ENCODE measurements at regions not wholly inside any gene's neighbourhood (a gene's known extent, or its start where the extent isn't known, plus 50 kb on each side); places are given as distances from the start of the nearest gene placed in this dataset.

DNA sequence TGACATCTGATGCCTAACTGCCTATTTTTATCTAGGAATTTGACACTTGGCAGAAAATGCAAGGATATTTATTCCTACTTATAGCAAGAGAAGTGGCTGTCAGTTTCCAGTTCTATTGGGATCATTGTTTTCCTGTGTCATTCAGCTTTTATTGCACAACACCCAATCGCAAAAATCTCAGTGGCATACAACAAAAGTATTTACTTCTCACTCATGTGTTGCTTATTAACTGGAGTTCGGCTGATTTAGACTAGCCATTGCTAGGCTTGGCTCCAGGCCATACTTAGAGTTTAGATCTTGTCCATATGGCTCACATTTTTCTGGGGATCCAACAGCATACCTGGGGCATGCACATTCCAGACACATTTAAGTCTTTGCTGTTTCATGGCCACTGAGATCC lies 218.6 kb upstream of the SYT1 start:
- Mint-ChIP-seq H3K9me3 (peaks cover 3 to 19% (median 8%) of the 10 kb centered on the region in 8 donors), H3K4me1 (no peaks in the 10 kb centered on the region), H3K27ac (no peak overlapping the region), H3K36me3 (no peaks in the 10 kb centered on the region), H3K27me3 (no peaks in the 10 kb centered on the region), H3K4me3 (no peak overlapping the region)
- CTCF ChIA-PET (ENCODE audit: partially characterized antibody) = no interaction called here
- POLR2A ChIA-PET (ENCODE audit: partially characterized antibody) = no interaction called here
- Histone ChIP-seq H3K4me1 (ENCODE audit: insufficient read depth, low read length) (no peaks in the 10 kb centered on the region), H3K9me3 (ENCODE audit: control insufficient read depth in 1 of 2, low read length in 2 of 2) (no peaks in the 10 kb centered on the region), H3K36me3 (ENCODE audit: insufficient read depth, low read length) (no peaks in the 10 kb centered on the region), H3K27ac (ENCODE audit: low read depth, low read length) (no peak overlapping the region), H3K27me3 (ENCODE audit: insufficient read depth, low read length) (no peaks in the 10 kb centered on the region), H3K4me3 (ENCODE audit: low read length in 2 of 2) (no peak overlapping the region)
- no peak for DNase-seq
- intact Hi-C loops (cut with micrococcal nuclease) = no loop called here

DNA sequence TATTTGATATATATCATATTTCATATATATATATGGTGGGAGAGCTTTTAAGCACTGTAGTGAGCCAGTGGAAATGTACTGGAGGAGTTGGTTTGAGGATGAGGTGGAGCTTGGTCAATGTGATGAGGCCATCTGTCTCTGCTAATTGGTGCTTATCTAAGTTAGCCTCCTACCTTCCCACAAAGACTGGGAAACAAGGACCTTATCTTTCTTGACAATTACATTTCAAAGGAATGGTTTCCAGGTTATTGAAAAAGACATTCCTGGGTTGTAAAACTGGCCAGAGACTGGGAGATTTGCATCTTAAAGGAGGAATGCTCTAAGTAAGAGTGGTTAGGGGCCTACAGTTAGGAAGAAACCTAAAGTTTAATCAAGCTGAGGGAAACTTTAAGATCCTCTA lies 212.8 kb upstream of the SYT1 start:
- CTCF ChIA-PET (ENCODE audit: partially characterized antibody) = no interaction called here
- Histone ChIP-seq H3K27ac (ENCODE audit: low read depth, low read length) (no peak overlapping the region), H3K4me1 (ENCODE audit: insufficient read depth, low read length) (no peaks in the 10 kb centered on the region), H3K4me3 (ENCODE audit: low read length in 2 of 2) (no peak overlapping the region), H3K27me3 (ENCODE audit: insufficient read depth, low read length) (no peaks in the 10 kb centered on the region), H3K9me3 (ENCODE audit: control insufficient read depth in 1 of 2, low read length in 2 of 2) (no peaks in the 10 kb centered on the region), H3K36me3 (ENCODE audit: insufficient read depth, low read length) (no peaks in the 10 kb centered on the region)
- no peaks in the 10 kb centered on the region for H3K36me3 Mint-ChIP-seq
- POLR2A ChIA-PET (ENCODE audit: partially characterized antibody) = no interaction called here
- intact Hi-C loops (cut with micrococcal nuclease) = no loop called here
- H3K27ac Mint-ChIP-seq = no peak overlapping the region
- no peaks in the 10 kb centered on the region for H3K4me1 Mint-ChIP-seq
- peaks cover 5 to 24% (median 9%) of the 10 kb centered on the region in 8 donors for H3K9me3 Mint-ChIP-seq
- DNase-seq = no peak
- H3K27me3 Mint-ChIP-seq = no peaks in the 10 kb centered on the region
- no peak overlapping the region for H3K4me3 Mint-ChIP-seq

DNA sequence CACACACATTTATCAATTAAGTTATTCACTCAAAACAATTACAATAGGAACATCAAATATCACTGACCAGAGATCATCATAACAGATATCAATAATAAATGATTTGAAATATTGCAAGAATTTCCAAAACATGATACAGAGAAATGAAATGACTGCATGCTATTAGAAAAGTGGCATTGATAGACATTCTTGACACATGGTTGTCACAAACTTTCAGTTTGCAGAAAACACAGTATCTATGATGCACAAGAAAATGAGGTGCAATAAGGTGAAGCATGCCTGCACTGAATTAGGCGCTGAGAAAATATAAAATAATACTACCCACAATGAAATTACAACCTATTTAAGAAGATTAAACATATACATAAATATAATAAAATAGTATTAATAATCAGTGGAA lies 198.0 kb upstream of the SYT1 start:
- no peaks in the 10 kb centered on the region for H3K9me3 ChIP-seq (ENCODE audit: control insufficient read depth in 1 of 2, low read length in 2 of 2)
- DNase-seq = no peak
- Mint-ChIP-seq H3K27ac (no peak overlapping the region), H3K4me1 (no peaks in the 10 kb centered on the region), H3K36me3 (no peaks in the 10 kb centered on the region), H3K9me3 (peaks cover 0 to 15% (median 6%) of the 10 kb centered on the region in 8 donors), H3K27me3 (no peaks in the 10 kb centered on the region), H3K4me3 (no peak overlapping the region)
- no peak overlapping the region for H3K4me3 ChIP-seq (ENCODE audit: low read length in 2 of 2)
- no peaks in the 10 kb centered on the region for H3K4me1 ChIP-seq (ENCODE audit: insufficient read depth, low read length)
- no peaks in the 10 kb centered on the region for H3K36me3 ChIP-seq (ENCODE audit: insufficient read depth, low read length)
- H3K27me3 ChIP-seq (ENCODE audit: insufficient read depth, low read length) = no peaks in the 10 kb centered on the region
- CTCF ChIA-PET (ENCODE audit: partially characterized antibody) = no interaction called here
- intact Hi-C loops (cut with micrococcal nuclease) = no loop called here
- H3K27ac ChIP-seq (ENCODE audit: low read depth, low read length) = no peak overlapping the region
- POLR2A ChIA-PET (ENCODE audit: partially characterized antibody) = no interaction called here

DNA sequence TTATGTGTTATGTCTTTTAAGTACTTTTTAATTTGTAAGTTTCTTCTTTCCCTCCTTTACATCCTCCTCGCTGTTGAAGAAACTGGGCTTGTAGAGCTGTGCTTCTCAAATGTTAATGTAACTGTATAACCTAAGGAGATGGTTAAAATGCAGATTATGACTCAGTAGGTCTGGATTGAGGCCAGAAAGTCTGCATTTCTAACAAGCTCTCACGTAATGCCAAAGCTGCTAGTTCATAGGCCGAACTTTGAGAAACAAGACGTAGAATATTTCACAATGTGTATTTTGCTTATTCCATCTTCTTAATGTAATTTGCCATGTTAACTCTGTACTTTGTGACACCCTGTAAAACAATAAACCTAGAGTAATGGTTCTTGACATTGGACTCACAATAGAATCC lies 193.3 kb upstream of the SYT1 start:
- Mint-ChIP-seq H3K36me3 (no peaks in the 10 kb centered on the region), H3K4me3 (no peak overlapping the region), H3K4me1 (no peaks in the 10 kb centered on the region), H3K9me3 (peaks cover 0 to 7% (median 4%) of the 10 kb centered on the region in 8 donors), H3K27ac (no peak overlapping the region), H3K27me3 (no peaks in the 10 kb centered on the region)
- ChIA-PET CTCF (ENCODE audit: partially characterized antibody) (no interaction called here), POLR2A (ENCODE audit: partially characterized antibody) (no interaction called here)
- Histone ChIP-seq H3K4me3 (ENCODE audit: low read length in 2 of 2) (no peak overlapping the region), H3K36me3 (ENCODE audit: insufficient read depth, low read length) (no peaks in the 10 kb centered on the region), H3K27me3 (ENCODE audit: insufficient read depth, low read length) (no peaks in the 10 kb centered on the region), H3K9me3 (ENCODE audit: control insufficient read depth in 1 of 2, low read length in 2 of 2) (no peaks in the 10 kb centered on the region), H3K4me1 (ENCODE audit: insufficient read depth, low read length) (no peaks in the 10 kb centered on the region), H3K27ac (ENCODE audit: low read depth, low read length) (no peak overlapping the region)
- intact Hi-C loops (cut with micrococcal nuclease) = no loop called here
- no peak for DNase-seq

DNA sequence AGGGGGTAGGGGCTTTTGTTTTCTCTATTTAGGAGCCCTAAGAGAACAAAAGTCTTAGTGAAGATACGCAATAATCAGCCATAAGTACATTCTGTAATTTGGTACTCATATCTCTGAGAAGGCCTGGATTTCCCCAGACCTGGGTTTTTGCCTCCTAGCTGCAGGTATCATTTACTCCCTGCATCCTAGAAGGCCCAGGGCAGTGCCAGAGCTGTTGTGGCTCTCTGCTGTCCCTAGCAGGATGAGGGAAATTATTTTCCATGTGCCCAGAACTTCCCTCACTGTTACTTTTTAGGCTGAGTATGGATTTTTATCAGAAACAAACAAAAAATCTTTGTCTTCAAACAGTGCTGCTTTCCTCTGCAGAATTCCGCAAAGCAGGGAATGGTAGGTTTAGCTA lies 192.5 kb upstream of the SYT1 start:
- no peaks in the 10 kb centered on the region for H3K27me3 ChIP-seq (ENCODE audit: insufficient read depth, low read length)
- Mint-ChIP-seq H3K9me3 (peaks cover 0 to 9% (median 4%) of the 10 kb centered on the region in 8 donors), H3K27me3 (no peaks in the 10 kb centered on the region), H3K4me1 (no peaks in the 10 kb centered on the region), H3K36me3 (no peaks in the 10 kb centered on the region), H3K27ac (no peak overlapping the region), H3K4me3 (no peak overlapping the region)
- POLR2A ChIA-PET (ENCODE audit: partially characterized antibody) = no interaction called here
- no peak overlapping the region for H3K27ac ChIP-seq (ENCODE audit: low read depth, low read length)
- no peaks in the 10 kb centered on the region for H3K36me3 ChIP-seq (ENCODE audit: insufficient read depth, low read length)
- CTCF ChIA-PET (ENCODE audit: partially characterized antibody) = no interaction called here
- no peak overlapping the region for H3K4me3 ChIP-seq (ENCODE audit: low read length in 2 of 2)
- no peaks in the 10 kb centered on the region for H3K4me1 ChIP-seq (ENCODE audit: insufficient read depth, low read length)
- H3K9me3 ChIP-seq (ENCODE audit: control insufficient read depth in 1 of 2, low read length in 2 of 2) = no peaks in the 10 kb centered on the region
- DNase-seq = no peak
- intact Hi-C loops (cut with micrococcal nuclease) = no loop called here

DNA sequence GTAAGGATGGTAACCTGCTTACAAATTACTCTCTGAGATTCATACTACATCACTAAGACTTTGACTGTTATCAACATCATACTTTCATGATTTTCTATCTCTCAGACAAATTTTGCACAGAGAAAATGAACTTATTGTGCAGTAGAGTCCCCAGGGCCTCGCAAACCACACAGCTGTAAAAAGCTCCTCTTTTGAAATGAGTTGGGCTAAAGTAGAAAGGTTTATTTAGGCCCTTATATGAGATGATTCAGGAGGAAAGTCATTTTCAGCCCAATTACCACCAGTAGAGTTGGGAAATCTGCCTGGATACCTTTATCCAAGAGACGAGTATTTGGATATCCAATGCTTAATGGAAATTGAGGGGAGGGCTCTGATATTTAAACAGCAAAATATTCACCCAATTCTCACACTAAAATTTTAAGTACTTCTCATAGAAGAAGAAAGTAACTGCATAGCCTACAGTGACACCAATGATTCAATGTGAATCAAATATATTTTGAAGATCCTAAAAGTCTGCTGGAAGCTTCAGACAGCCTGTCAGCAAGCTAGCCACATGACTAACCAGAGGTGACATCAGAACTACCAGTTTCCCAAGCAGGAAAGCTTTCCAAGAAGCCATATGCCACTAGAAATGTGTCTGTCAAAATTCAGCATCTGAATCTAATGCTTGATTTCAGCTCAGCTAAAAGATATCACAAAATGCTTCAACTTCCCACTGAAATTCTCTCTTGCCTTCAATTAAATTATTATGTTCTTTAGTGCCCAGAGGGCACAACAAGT lies 190.1 kb upstream of the SYT1 start:
- no peaks in the 10 kb centered on the region for H3K36me3 ChIP-seq (ENCODE audit: insufficient read depth, low read length)
- ChIA-PET CTCF (ENCODE audit: partially characterized antibody) (interaction anchor here (0.6 kb wide), 1 partner anchor 112 kb away, joined by 3 read pairs; no protein-coding TSS in a partner anchor), POLR2A (ENCODE audit: partially characterized antibody) (no interaction called here)
- H3K4me3 Mint-ChIP-seq = no peak overlapping the region
- no peak for DNase-seq
- H3K9me3 ChIP-seq (ENCODE audit: control insufficient read depth in 1 of 2, low read length in 2 of 2) = no peaks in the 10 kb centered on the region
- H3K27ac ChIP-seq (ENCODE audit: low read depth, low read length) = no peak overlapping the region
- no peaks in the 10 kb centered on the region for H3K27me3 Mint-ChIP-seq
- no peaks in the 10 kb centered on the region for H3K4me1 Mint-ChIP-seq
- H3K4me1 ChIP-seq (ENCODE audit: insufficient read depth, low read length) = no peaks in the 10 kb centered on the region
- no peaks in the 10 kb centered on the region for H3K36me3 Mint-ChIP-seq
- H3K4me3 ChIP-seq (ENCODE audit: low read length in 2 of 2) = no peak overlapping the region
- H3K9me3 Mint-ChIP-seq = peaks cover 0 to 6% (median 2%) of the 10 kb centered on the region in 8 donors
- intact Hi-C loops (cut with micrococcal nuclease) = no loop called here
- no peak overlapping the region for H3K27ac Mint-ChIP-seq
- no peaks in the 10 kb centered on the region for H3K27me3 ChIP-seq (ENCODE audit: insufficient read depth, low read length)

DNA sequence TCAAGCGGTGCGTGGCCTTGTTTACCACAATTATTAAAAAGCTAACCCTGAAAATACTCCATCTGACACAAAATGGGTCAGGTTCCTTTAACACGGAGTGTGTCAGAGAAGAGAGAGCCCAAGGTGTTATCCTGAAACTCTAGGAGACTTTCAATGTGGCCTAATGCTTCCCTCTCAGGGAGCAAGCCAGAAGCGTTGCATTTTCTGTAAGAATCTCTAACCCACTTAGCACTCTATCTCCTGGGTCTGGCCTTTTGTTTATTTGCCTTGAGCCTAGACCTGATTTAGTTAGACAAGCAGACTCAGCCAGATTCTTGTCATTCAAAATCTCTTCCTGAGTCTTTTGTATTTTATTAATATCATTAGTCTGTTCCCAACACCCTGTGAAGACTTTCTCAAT lies 184.0 kb upstream of the SYT1 start:
- Mint-ChIP-seq H3K4me1 (no peaks in the 10 kb centered on the region), H3K9me3 (peaks cover 0 to 7% (median 5%) of the 10 kb centered on the region in 8 donors), H3K27ac (no peak overlapping the region), H3K4me3 (no peak overlapping the region), H3K36me3 (no peaks in the 10 kb centered on the region), H3K27me3 (no peaks in the 10 kb centered on the region)
- intact Hi-C loops (cut with micrococcal nuclease) = no loop called here
- no peak overlapping the region for H3K4me3 ChIP-seq (ENCODE audit: low read length in 2 of 2)
- CTCF ChIA-PET (ENCODE audit: partially characterized antibody) = no interaction called here
- no peak for DNase-seq
- no peaks in the 10 kb centered on the region for H3K27me3 ChIP-seq (ENCODE audit: insufficient read depth, low read length)
- POLR2A ChIA-PET (ENCODE audit: partially characterized antibody) = no interaction called here
- no peaks in the 10 kb centered on the region for H3K36me3 ChIP-seq (ENCODE audit: insufficient read depth, low read length)
- no peak overlapping the region for H3K27ac ChIP-seq (ENCODE audit: low read depth, low read length)
- H3K9me3 ChIP-seq (ENCODE audit: control insufficient read depth in 1 of 2, low read length in 2 of 2) = no peaks in the 10 kb centered on the region
- H3K4me1 ChIP-seq (ENCODE audit: insufficient read depth, low read length) = no peaks in the 10 kb centered on the region

DNA sequence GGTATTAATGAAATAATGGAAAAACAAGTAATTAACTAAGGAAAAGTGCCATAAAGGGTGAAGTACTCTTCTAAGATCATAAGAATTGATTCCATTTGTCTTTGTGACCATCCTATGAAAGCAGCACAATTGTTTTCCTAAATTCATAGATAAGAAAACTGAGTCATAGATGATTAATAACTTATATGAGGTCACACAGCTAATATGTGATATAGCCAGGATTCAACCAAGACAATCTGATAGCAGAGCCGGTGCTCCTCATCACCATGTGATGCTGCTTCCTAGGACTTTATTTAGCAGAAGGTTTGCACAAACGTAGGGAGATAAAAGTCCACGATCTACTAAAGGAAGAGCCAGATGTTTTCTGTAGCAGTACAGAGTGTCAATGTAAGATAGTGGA lies 181.5 kb upstream of the SYT1 start:
- H3K9me3 ChIP-seq (ENCODE audit: control insufficient read depth in 1 of 2, low read length in 2 of 2) = no peaks in the 10 kb centered on the region
- CTCF ChIA-PET (ENCODE audit: partially characterized antibody) = no interaction called here
- Mint-ChIP-seq H3K9me3 (peaks cover 0 to 6% (median 4%) of the 10 kb centered on the region in 8 donors), H3K36me3 (no peaks in the 10 kb centered on the region), H3K27me3 (no peaks in the 10 kb centered on the region), H3K27ac (no peak overlapping the region), H3K4me3 (no peak overlapping the region), H3K4me1 (no peaks in the 10 kb centered on the region)
- no peaks in the 10 kb centered on the region for H3K4me1 ChIP-seq (ENCODE audit: insufficient read depth, low read length)
- intact Hi-C loops (cut with micrococcal nuclease) = no loop called here
- DNase-seq = no peak
- H3K4me3 ChIP-seq (ENCODE audit: low read length in 2 of 2) = no peak overlapping the region
- POLR2A ChIA-PET (ENCODE audit: partially characterized antibody) = no interaction called here
- no peak overlapping the region for H3K27ac ChIP-seq (ENCODE audit: low read depth, low read length)
- no peaks in the 10 kb centered on the region for H3K27me3 ChIP-seq (ENCODE audit: insufficient read depth, low read length)
- no peaks in the 10 kb centered on the region for H3K36me3 ChIP-seq (ENCODE audit: insufficient read depth, low read length)
